Fibroblast of mammary gland (primary cell): ENCODE measurements at regions not wholly inside any gene's neighbourhood (a gene's known extent, or its start where the extent isn't known, plus 50 kb on each side); places are given as distances from the start of the nearest gene placed in this dataset.

Experiments
- DNase-seq: peaks from one replicate; pipeline ENCODE4 v3.0.0-alpha.2; 2010; ENCODE audit warnings: low read depth
- H3K4me3 ChIP-seq: 2 replicates; pipeline ENCODE4 v1.5.1; 2011; ENCODE audit warnings: low read depth, mild to moderate bottlenecking, low read length, moderate library complexity; ENCODE audit not compliant: control insufficient read depth
- CTCF ChIP-seq: conservative IDR thresholded peaks from 2 replicates; pipeline ENCODE4 v1.5.1; 2011; ENCODE audit warnings: low read depth, low read length, inconsistent platforms; ENCODE audit not compliant: control insufficient read depth, insufficient read depth

- no peak for TF ChIP-seq CTCF
- H3K4me3 ChIP-seq: no peak overlapping the region
- no peak for DNase-seq
Measured at GRCh38 chr1:69499203-69499803, 68.4 kb upstream of the LRRC7 start.

- no peak for DNase-seq
- TF ChIP-seq CTCF: no peak
- no peak overlapping the region for H3K4me3 ChIP-seq
Measured at GRCh38 chr1:69502991-69503390, 64.7 kb upstream of the LRRC7 start.

- H3K4me3 ChIP-seq: no peak overlapping the region
- no peak for DNase-seq
- TF ChIP-seq CTCF: no peak
Measured at GRCh38 chr1:69504730-69505252, 62.9 kb upstream of the LRRC7 start.

GRCh38 chr1:69506311-69506710 is 61.4 kb upstream of the LRRC7 start:
- TF ChIP-seq CTCF: no peak
- DNase-seq: no peak
- H3K4me3 ChIP-seq: no peak overlapping the region

GRCh38 chr1:69506721-69507120 is 61.0 kb upstream of the LRRC7 start:
- no peak overlapping the region for H3K4me3 ChIP-seq
- TF ChIP-seq CTCF: no peak
- DNase-seq: no peak

GRCh38 chr1:69510026-69510425 is 57.7 kb upstream of the LRRC7 start:
- no peak overlapping the region for H3K4me3 ChIP-seq
- DNase-seq: no peak
- no peak for TF ChIP-seq CTCF
